GM18499 (cell line): ENCODE measurements at regions not wholly inside any gene's neighbourhood (a gene's known extent, or its start where the extent isn't known, plus 50 kb on each side); places are given as distances from the start of the nearest gene placed in this dataset.

Source experiments
- ATAC-seq: cut with Tn5 transposase; IDR thresholded peaks from one replicate; pipeline ENCODE4 v1.9.1; 2021; ENCODE audit warnings: moderate number of reproducible peaks; ENCODE audit not compliant: insufficient read depth, unreplicated experiment

GRCh38 chr9:7901621-7902020 is 102.0 kb upstream of the DMAC1 start:
- ATAC-seq = no peak

DNA sequence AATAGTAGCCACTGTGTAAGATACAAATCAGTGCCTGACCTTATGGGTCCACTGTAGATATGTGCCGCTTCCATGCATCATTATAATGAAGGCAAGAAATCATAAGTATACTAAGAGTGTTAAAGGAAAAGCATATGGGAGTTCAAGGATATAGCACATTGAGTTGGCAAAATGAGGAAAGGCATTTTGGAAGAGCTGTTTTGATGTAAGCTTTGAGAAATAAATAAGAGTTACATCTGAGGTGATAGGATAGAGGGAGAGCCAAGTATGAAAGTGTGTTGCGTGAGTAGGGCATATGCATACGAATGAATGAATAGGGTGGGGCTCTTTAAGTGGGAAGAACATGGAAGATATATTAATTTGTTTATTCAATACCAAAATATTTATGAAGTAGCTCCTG is 101.0 kb upstream of the DMAC1 start:
- ATAC-seq = no peak

- no peak for ATAC-seq
Observed at GRCh38 chr9:7899753-7900152, 100.2 kb upstream of the DMAC1 start.

DNA sequence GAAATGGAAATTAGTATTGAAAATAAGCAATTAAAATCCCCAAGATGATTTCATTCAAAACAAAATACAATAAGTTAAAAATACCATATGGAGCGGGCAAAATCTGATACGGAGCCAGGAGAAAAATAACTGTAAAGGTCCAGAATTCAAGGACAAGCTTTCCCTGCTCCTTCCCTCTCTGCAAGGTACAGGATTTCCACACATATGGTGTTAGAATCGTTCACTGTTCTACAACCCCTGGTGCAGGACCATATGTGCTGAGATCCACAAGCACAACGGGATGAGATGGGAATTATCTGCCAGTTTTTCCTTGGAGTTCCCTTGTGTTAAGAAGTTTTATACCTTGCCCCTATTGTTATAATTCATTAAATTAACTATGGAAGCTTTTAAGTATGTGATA is 94.7 kb upstream of the DMAC1 start:
- no peak for ATAC-seq

DNA sequence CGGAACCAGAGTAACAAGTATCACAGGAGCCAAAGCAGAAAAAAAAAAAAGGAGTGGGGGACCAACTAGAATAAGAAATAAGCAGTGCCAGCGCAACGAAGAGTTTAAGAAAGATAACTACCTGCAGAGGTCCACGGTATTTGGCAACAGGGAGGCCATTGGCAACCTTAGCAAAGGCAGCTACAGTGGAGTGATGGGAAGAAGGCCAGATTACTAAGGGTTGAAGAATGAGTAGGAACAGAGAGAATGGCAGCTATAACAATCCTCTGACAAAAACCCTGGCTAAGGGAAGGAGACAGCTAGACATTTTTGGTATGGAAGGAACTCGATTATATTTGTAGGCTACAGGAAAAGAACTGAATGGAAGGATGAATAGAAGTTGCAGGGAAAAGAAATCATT is 93.4 kb upstream of the DMAC1 start:
- ATAC-seq = no peak

DNA sequence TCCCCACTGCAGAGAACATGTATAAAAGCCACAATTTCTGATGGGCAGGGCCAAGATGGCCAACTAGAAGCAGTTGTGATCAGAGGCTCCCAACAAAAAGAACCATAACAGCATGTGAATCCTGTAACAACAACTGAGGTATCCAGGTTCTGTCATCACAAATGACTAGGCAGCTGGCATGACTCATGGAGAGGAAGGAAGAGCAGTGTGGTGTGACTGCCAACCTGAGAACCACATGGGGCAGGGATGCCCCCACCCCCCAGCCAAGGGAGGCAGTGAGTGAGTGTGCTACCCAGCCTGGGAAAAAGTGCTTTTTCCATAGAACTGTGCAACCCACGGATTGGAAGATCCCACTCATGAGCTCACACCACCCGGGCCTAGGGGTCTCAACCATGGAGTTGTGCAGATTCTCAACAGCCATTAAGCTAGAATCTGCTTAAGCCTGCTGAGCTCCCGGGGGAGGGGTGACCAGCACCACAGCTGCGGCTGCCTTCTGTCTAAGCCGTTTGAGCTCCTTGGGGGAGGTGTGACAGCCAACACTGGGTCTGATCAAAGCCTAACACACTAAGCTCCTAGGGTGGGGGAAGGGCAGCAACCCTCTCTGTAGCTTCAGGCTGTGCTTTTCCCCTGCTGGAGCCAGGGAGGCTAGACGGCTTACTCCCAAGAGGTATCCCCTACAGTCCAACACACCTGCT is 80.1 kb upstream of the DMAC1 start:
- ATAC-seq = no peak

DNA sequence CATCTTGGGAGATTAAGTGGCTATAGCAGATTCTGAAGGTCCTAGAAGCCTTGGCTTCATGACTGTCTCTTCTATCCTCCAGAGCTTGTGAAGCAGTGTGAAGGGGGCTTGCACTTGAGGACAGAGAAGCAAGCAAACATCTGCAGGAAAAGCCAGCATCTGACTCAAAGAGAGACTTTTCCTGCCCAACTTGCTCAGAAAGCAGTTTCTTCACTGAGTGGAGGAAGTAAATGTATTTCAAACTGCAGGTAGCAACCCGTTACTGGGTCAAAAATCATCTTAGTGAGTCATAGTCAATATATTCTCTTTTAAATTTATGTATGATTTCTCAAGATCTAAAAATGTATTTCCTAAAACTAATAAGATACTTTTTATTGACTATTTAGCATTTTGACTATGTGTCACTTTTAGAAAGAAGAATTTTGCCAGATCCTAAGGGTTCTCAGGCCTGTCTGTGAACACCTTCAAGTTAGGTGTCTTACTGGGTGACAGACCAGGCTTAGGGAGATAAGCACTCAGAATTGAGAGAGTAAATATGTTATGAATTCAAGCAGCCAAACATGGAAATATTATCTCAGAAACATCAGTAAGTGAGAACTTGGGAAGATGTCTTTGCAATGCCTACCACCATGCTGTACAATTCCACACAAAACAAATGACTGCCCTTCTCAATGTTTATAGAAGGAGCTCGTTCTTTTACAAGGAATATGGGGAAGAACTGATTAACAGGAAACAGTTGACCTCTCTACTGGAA is 72.6 kb upstream of the DMAC1 start:
- no peak for ATAC-seq

- no peak for ATAC-seq
Observed at GRCh38 chr9:7869340-7869739, 69.8 kb upstream of the DMAC1 start.

GRCh38 chr9:7862170-7862569 is 62.6 kb upstream of the DMAC1 start:
- ATAC-seq = no peak

- ATAC-seq = no peak
Observed at GRCh38 chr9:7861086-7861485, 61.5 kb upstream of the DMAC1 start.

- ATAC-seq = no peak
Observed at GRCh38 chr9:7860335-7860709, 60.7 kb upstream of the DMAC1 start.

DNA sequence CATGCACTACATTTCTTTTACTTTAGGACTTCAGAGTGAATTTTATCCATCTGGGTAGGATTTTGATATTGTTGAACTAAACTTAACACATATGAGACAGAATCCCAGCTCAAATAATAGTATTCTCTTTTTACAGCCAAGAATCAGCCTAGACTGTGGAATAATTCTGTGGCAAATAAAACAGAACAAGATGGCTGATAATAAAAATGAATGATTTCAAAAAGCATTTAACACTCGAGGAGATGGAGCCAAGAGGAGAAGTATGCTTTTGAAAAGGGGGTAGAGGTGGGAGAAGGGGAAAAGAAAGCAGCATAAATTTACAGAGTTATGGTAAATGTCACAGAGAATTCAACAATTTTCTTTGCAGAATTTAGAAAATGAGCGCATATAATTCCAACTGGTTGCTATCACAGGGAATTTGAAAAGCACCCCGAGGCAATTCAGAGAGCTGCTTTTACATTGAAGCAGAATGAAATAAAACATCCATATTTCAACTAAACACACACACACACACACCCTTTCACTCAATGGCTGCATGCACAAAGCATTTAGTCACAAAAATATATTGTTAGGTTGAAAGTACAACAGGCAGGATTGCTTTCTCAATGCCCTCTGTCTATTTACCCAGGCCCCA is 60.2 kb upstream of the DMAC1 start:
- no peak for ATAC-seq

DNA sequence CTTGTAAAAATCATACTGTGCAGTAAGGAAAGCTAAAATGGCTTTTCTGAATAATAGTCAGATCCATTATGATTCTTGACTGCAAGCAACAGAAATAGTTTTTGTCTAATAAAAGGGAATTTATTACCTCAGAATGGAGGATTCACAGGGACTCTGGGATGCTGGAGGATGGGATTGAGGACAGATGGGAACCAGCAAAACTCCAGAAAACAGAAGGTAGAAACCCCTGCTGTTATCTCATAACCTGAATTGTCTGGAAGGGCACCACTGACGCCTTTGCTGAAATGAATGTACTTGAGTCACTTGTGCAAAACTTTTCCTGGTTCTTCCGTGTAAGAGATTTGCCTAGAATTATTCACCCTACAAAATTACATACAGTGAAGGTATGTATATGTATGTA is 58.6 kb upstream of the DMAC1 start:
- ATAC-seq = no peak

DNA sequence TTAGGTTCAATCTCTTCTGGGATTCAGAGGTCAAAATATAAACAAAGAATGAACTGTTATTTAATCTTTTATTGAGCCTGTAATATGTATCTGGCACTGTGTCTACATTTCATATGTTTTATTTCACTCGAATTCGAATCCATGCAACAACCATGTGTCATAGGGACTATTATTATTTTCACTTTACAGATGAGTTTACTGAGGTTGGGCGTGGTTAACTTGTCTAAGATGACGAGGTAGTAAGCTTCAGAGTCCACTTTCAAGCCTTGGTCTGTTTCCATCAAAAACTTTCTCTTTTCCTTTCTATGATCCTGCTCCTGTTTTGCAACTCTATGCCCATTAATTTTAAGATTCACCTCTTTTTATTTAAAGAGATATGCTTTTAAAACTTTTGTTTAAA is 55.2 kb upstream of the DMAC1 start:
- no peak for ATAC-seq
